HG03442 (cell line): ENCODE measurements at regions not wholly inside any gene's neighbourhood (a gene's known extent, or its start where the extent isn't known, plus 50 kb on each side); places are given as distances from the start of the nearest gene placed in this dataset.

Experiments used
- ATAC-seq: cut with Tn5 transposase; IDR thresholded peaks from one replicate; pipeline ENCODE4 v1.9.1; 2021; ENCODE audit warnings: mild to moderate bottlenecking, moderate library complexity; ENCODE audit not compliant: unreplicated experiment

- no peak for ATAC-seq
These were observed 243.2 kb upstream of the NR2F2 start for GRCh38 chr15:96087180-96087884.

GRCh38 chr15:96088650-96089049 is 241.8 kb upstream of the NR2F2 start:
- no peak for ATAC-seq

GRCh38 chr15:96089405-96090058 is 241.0 kb upstream of the NR2F2 start:
- peak; percentile 55 for ATAC-seq

GRCh38 chr15:96092186-96092585 is 238.3 kb upstream of the NR2F2 start:
- ATAC-seq: no peak

- ATAC-seq: no peak
These were observed 237.4 kb upstream of the NR2F2 start for GRCh38 chr15:96093063-96093462.

GRCh38 chr15:96097661-96098060 is 232.8 kb upstream of the NR2F2 start:
- no peak for ATAC-seq

- no peak for ATAC-seq
These were observed 227.9 kb upstream of the NR2F2 start for GRCh38 chr15:96102631-96103030.

GRCh38 chr15:96106181-96106580 is 224.3 kb upstream of the NR2F2 start:
- ATAC-seq: no peak

- no peak for ATAC-seq
These were observed 223.9 kb upstream of the NR2F2 start for GRCh38 chr15:96106628-96107027.

- no peak for ATAC-seq
These were observed 222.6 kb upstream of the NR2F2 start for GRCh38 chr15:96107916-96108315.

GRCh38 chr15:96108405-96108804 is 222.1 kb upstream of the NR2F2 start:
- ATAC-seq: no peak

- ATAC-seq: no peak
These were observed 220.7 kb upstream of the NR2F2 start for GRCh38 chr15:96109820-96110219.

GRCh38 chr15:96112018-96112417 is 218.5 kb upstream of the NR2F2 start:
- no peak for ATAC-seq

- no peak for ATAC-seq
These were observed 214.9 kb upstream of the NR2F2 start for GRCh38 chr15:96115642-96116041.

- ATAC-seq: no peak
These were observed 213.2 kb upstream of the NR2F2 start for GRCh38 chr15:96117270-96117669.

GRCh38 chr15:96119734-96120133 is 210.8 kb upstream of the NR2F2 start:
- no peak for ATAC-seq

GRCh38 chr15:96121086-96121920 is 209.2 kb upstream of the NR2F2 start:
- ATAC-seq: no peak

GRCh38 chr15:96122077-96123027 is 208.1 kb upstream of the NR2F2 start:
- ATAC-seq: no peak

GRCh38 chr15:96123028-96123400 is 207.5 kb upstream of the NR2F2 start:
- ATAC-seq: no peak

- ATAC-seq: no peak
These were observed 206.8 kb upstream of the NR2F2 start for GRCh38 chr15:96123630-96124187.
